ENCODE measurements at regions not wholly inside any gene's neighbourhood (a gene's known extent, or its start where the extent isn't known, plus 50 kb on each side); places are given as distances from the start of the nearest gene placed in this dataset.

GRCh38 chr11:116180806-116181600 is 591.8 kb downstream of the BUD13 start:
- POLR2A ChIA-PET: no interaction called here
- no peak overlapping the region for H3K4me3 ChIP-seq
- no peak for ATAC-seq
- H3K27ac ChIP-seq: no peak overlapping the region
- no peak for DNase-seq (ENCODE audit: low read depth in 1 of 2, low spot score in 1 of 2)
- H3K9me3 ChIP-seq: no peaks in the 10 kb centered on the region
- 28% methylated on average over 13 of the region's 13 CpGs for WGBS (ENCODE audit: missing lambda C conversion rate)
- H3K4me2 ChIP-seq: no peak overlapping the region
- no peaks in the 10 kb centered on the region for H3K4me1 ChIP-seq
- TF ChIP-seq, protein P1, sequence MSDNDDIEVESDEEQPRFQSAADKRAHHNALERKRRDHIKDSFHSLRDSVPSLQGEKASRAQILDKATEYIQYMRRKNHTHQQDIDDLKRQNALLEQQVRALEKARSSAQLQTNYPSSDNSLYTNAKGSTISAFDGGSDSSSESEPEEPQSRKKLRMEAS (IDR thresholded peaks at IDR 0.05): no peak
- TF ChIP-seq CHD4 (IDR thresholded peaks at IDR 0.05; ENCODE audit: borderline replicate concordance) (no peak), NFE2L2 (conservative IDR thresholded peaks at IDR 0.05; ENCODE audit: low read length) (no peak), FOXS1 (CRISPR knock-in tag; IDR thresholded peaks at IDR 0.05) (no peak), CBX2 (IDR thresholded peaks at IDR 0.05; ENCODE audit: borderline replicate concordance, low read depth) (no peak), ZFP36 (IDR thresholded peaks at IDR 0.05; ENCODE audit: borderline replicate concordance, partially characterized antibody) (no peak), RFX5 (IDR thresholded peaks at IDR 0.05) (no peak), E2F6 (IDR thresholded peaks at IDR 0.05; ENCODE audit: borderline replicate concordance, low read depth) (no peak)
- TF ChIP-seq, protein P2, sequence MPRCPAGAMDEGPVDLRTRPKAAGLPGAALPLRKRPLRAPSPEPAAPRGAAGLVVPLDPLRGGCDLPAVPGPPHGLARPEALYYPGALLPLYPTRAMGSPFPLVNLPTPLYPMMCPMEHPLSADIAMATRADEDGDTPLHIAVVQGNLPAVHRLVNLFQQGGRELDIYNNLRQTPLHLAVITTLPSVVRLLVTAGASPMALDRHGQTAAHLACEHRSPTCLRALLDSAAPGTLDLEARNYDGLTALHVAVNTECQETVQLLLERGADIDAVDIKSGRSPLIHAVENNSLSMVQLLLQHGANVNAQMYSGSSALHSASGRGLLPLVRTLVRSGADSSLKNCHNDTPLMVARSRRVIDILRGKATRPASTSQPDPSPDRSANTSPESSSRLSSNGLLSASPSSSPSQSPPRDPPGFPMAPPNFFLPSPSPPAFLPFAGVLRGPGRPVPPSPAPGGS (IDR thresholded peaks at IDR 0.05): no peak
- FAIRE-seq: no peak
- CTCF ChIA-PET: no interaction called here

- Histone ChIP-seq H3K27ac (no peak overlapping the region), H3K4me1 (no peaks in the 10 kb centered on the region), H3K4me2 (no peak overlapping the region), H3K9me3 (no peaks in the 10 kb centered on the region), H3K4me3 (no peak overlapping the region)
- no peak for DNase-seq (ENCODE audit: low read depth in 1 of 2, low spot score in 1 of 2)
- no peak for ATAC-seq
- 6% methylated on average over 3 of the region's 3 CpGs for WGBS (ENCODE audit: missing lambda C conversion rate)
- FAIRE-seq: no peak
- ChIA-PET POLR2A (no interaction called here), CTCF (no interaction called here)
- no peak for TF ChIP-seq EHMT2 (IDR thresholded peaks at IDR 0.05; ENCODE audit: low read depth)
- no peak for TF ChIP-seq ESRRA (IDR thresholded peaks at IDR 0.05; ENCODE audit: borderline replicate concordance, low read length)
- TF ChIP-seq NR3C1 (IDR thresholded peaks at IDR 0.05): no peak
- no peak for TF ChIP-seq NPAS2 (CRISPR knock-in tag; IDR thresholded peaks at IDR 0.05; ENCODE audit: borderline replicate concordance)
- TF ChIP-seq, protein P3, sequence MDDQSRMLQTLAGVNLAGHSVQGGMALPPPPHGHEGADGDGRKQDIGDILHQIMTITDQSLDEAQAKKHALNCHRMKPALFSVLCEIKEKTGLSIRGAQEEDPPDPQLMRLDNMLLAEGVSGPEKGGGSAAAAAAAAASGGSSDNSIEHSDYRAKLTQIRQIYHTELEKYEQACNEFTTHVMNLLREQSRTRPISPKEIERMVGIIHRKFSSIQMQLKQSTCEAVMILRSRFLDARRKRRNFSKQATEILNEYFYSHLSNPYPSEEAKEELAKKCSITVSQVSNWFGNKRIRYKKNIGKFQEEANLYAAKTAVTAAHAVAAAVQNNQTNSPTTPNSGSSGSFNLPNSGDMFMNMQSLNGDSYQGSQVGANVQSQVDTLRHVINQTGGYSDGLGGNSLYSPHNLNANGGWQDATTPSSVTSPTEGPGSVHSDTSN (IDR thresholded peaks at IDR 0.05): no peak
- TF ChIP-seq CBX8 (IDR thresholded peaks at IDR 0.05): no peak
- TF ChIP-seq FOSB (CRISPR knock-in tag; IDR thresholded peaks at IDR 0.05): no peak
- no peak for TF ChIP-seq MAFK (IDR thresholded peaks at IDR 0.05; ENCODE audit: partially characterized antibody)
- no peak for TF ChIP-seq RFX5 (IDR thresholded peaks at IDR 0.05)
- TF ChIP-seq POLR2A (IDR thresholded peaks at IDR 0.05; ENCODE audit: low read length): no peak
- TF ChIP-seq, protein P4, sequence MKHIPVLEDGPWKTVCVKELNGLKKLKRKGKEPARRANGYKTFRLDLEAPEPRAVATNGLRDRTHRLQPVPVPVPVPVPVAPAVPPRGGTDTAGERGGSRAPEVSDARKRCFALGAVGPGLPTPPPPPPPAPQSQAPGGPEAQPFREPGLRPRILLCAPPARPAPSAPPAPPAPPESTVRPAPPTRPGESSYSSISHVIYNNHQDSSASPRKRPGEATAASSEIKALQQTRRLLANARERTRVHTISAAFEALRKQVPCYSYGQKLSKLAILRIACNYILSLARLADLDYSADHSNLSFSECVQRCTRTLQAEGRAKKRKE (CRISPR knock-in tag; IDR thresholded peaks at IDR 0.05; ENCODE audit: low read depth): no peak
- no peak for TF ChIP-seq HDAC2 (IDR thresholded peaks at IDR 0.05)
- no peak for TF ChIP-seq CBX2 (IDR thresholded peaks at IDR 0.05; ENCODE audit: borderline replicate concordance, low read depth)
Measured at GRCh38 chr11:116179401-116179800, 593.4 kb downstream of the BUD13 start.
